GM12864 (cell line): ENCODE measurements at regions not wholly inside any gene's neighbourhood (a gene's known extent, or its start where the extent isn't known, plus 50 kb on each side); places are given as distances from the start of the nearest gene placed in this dataset.
"Not testable (repeated sequence)": the region's sequence is repeated elsewhere in the genome, so short reads cannot be mapped to it uniquely, and the experiment has no call there.

Experiments used
- DNase-seq: peaks from one replicate; pipeline ENCODE4 v3.0.0-alpha.2; 2011; ENCODE audit warnings: low read depth
- H3K4me3 ChIP-seq: 2 replicates; pipeline ENCODE4 v1.5.1; 2011; ENCODE audit warnings: mild to moderate bottlenecking, low read depth, low read length, control low read depth
- CTCF ChIP-seq: IDR thresholded peaks from 2 replicates; pipeline ENCODE4 v1.5.1; 2011; ENCODE audit warnings: low read depth, mild to moderate bottlenecking, moderate library complexity, low read length, control low read depth, inconsistent platforms; ENCODE audit errors: missing control alignments

GRCh38 chr12:131327521-131328488 lies 374.1 kb downstream of the ADGRD1 start:
- TF ChIP-seq CTCF = peak; percentile 12
- H3K4me3 ChIP-seq = no peak overlapping the region
- DNase-seq = no peak

- not testable (repeated sequence) for H3K4me3 ChIP-seq, DNase-seq
Observed at GRCh38 chr12:131328861-131329845, 375.4 kb downstream of the ADGRD1 start.

GRCh38 chr12:131330106-131330815 lies 376.6 kb downstream of the ADGRD1 start:
- H3K4me3 ChIP-seq = no peak overlapping the region
- TF ChIP-seq CTCF = no peak
- DNase-seq = no peak

GRCh38 chr12:131331148-131331750 lies 377.5 kb downstream of the ADGRD1 start:
- no peak for TF ChIP-seq CTCF
- no peak overlapping the region for H3K4me3 ChIP-seq
- no peak for DNase-seq

- H3K4me3 ChIP-seq = no peak overlapping the region
- DNase-seq = no peak
- TF ChIP-seq CTCF = no peak
Observed at GRCh38 chr12:131332224-131332623, 378.5 kb downstream of the ADGRD1 start.

- DNase-seq = no peak
- no peak overlapping the region for H3K4me3 ChIP-seq
- TF ChIP-seq CTCF = no peak
Observed at GRCh38 chr12:131333136-131333535, 377.8 kb upstream of the SFSWAP start.
